ENCODE measurements at regions not wholly inside any gene's neighbourhood (a gene's known extent, or its start where the extent isn't known, plus 50 kb on each side); places are given as distances from the start of the nearest gene placed in this dataset.
A peak's percentile ranks its signal among the peaks of the same experiment; 100 is the strongest.

DNA sequence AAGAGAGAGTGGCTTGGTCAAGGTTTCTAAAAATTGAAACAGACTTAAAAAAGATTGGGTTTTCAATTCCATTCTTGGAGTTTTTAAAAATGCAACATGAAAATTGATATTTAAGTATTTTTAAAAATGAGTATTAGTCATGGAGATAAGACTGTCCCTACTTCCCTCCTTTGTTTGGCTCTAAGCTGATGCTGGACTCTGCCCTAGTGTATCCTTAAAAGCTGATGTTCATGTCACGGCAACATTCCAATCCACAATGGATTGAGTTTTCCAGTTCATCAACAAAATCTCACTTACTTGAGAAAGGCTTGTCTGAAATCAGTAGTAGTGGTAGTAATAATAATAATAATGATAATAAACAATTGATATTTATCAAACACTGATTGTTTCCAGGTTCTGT, 119.0 kb upstream of the SLC38A2 start:
- Histone ChIP-seq H3K4me3 (replicated peaks in 1 of 4; ENCODE audit: control extremely low read depth in 1 of 4, insufficient read depth in 1 of 4, low read depth in 3 of 4, low read length in 4 of 4) (no peak overlapping the region), H3K27ac (ENCODE audit: insufficient read depth, low read length) (peak overlapping the region; percentile 62), H4K20me1 (ENCODE audit: control insufficient read depth, extremely low read depth, insufficient read depth, low read length) (no peaks in the 10 kb centered on the region)

DNA sequence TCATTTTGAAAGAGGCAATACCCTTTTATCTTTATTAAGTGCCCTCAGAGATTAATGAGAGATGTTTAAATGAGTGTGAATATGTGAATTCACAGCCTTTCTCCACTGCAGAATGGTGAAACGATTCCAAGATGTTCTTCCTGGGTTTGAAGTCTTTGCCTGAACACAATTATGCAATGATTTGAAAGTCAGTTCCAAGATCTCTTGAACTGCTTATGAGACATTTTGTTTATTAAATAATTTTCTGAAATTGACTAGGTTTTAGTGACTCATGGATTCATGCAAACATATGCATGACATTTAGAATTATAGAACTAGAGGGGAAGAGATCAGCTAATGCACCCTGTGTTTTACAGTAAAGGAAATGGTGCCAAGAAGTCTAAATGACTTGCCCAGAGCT, 118.1 kb upstream of the SLC38A2 start:
- Histone ChIP-seq H3K9ac (ENCODE audit: insufficient read depth, low read length) (no peak overlapping the region), H3K79me2 (ENCODE audit: control insufficient read depth, insufficient read depth, low read length) (peaks cover 3% of the 10 kb centered on the region), H3K27me3 (ENCODE audit: control insufficient read depth, insufficient read depth, low read length) (no peaks in the 10 kb centered on the region), H3K4me2 (ENCODE audit: extremely low read depth, insufficient read depth, low read length) (peak overlapping the region; percentile 37), H2AFZ (ENCODE audit: low read length) (no peak overlapping the region), H3K4me3 (replicated peaks in 1 of 4; ENCODE audit: control extremely low read depth in 1 of 4, insufficient read depth in 1 of 4, low read depth in 3 of 4, low read length in 4 of 4) (no peak overlapping the region), H3K36me3 (ENCODE audit: control insufficient read depth, insufficient read depth, low read length) (no peaks in the 10 kb centered on the region), H3K9me3 (ENCODE audit: control insufficient read depth, insufficient read depth, low read depth, low read length) (no peaks in the 10 kb centered on the region), H4K20me1 (ENCODE audit: control insufficient read depth, extremely low read depth, insufficient read depth, low read length) (no peaks in the 10 kb centered on the region), H3K4me1 (ENCODE audit: control insufficient read depth, extremely low read depth, insufficient read depth, low read length) (peaks cover 34% of the 10 kb centered on the region), H3K27ac (ENCODE audit: insufficient read depth, low read length) (peak overlapping the region; percentile 62)
- no peak for TF ChIP-seq EZH2 (IDR thresholded peaks at IDR 0.05; ENCODE audit: low read length, missing control alignments)
- TF ChIP-seq, protein P1, sequence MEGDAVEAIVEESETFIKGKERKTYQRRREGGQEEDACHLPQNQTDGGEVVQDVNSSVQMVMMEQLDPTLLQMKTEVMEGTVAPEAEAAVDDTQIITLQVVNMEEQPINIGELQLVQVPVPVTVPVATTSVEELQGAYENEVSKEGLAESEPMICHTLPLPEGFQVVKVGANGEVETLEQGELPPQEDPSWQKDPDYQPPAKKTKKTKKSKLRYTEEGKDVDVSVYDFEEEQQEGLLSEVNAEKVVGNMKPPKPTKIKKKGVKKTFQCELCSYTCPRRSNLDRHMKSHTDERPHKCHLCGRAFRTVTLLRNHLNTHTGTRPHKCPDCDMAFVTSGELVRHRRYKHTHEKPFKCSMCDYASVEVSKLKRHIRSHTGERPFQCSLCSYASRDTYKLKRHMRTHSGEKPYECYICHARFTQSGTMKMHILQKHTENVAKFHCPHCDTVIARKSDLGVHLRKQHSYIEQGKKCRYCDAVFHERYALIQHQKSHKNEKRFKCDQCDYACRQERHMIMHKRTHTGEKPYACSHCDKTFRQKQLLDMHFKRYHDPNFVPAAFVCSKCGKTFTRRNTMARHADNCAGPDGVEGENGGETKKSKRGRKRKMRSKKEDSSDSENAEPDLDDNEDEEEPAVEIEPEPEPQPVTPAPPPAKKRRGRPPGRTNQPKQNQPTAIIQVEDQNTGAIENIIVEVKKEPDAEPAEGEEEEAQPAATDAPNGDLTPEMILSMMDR (conservative IDR thresholded peaks at IDR 0.05 in 1 of 2, IDR thresholded peaks at IDR 0.05 in 1 of 2; ENCODE audit: low read depth in 1 of 2, low read length in 2 of 2): no peak
- peak; percentile 27 to 93 for DNase-seq (ENCODE audit: low read depth in 2 of 2)

More for the DNA sequence above, 119.0 kb upstream of the SLC38A2 start:
- Histone ChIP-seq H3K9ac (ENCODE audit: insufficient read depth, low read length) (no peak overlapping the region), H3K4me2 (ENCODE audit: extremely low read depth, insufficient read depth, low read length) (no peak overlapping the region), H3K4me1 (ENCODE audit: control insufficient read depth, extremely low read depth, insufficient read depth, low read length) (peaks cover 35% of the 10 kb centered on the region), H3K9me3 (ENCODE audit: control insufficient read depth, insufficient read depth, low read depth, low read length) (no peaks in the 10 kb centered on the region), H3K36me3 (ENCODE audit: control insufficient read depth, insufficient read depth, low read length) (no peaks in the 10 kb centered on the region), H3K79me2 (ENCODE audit: control insufficient read depth, insufficient read depth, low read length) (peaks cover 3% of the 10 kb centered on the region), H2AFZ (ENCODE audit: low read length) (no peak overlapping the region), H3K27me3 (ENCODE audit: control insufficient read depth, insufficient read depth, low read length) (no peaks in the 10 kb centered on the region)
- TF ChIP-seq, protein P1 (conservative IDR thresholded peaks at IDR 0.05 in 1 of 2, IDR thresholded peaks at IDR 0.05 in 1 of 2; ENCODE audit: low read depth in 1 of 2, low read length in 2 of 2): no peak
- no peak for TF ChIP-seq EZH2 (IDR thresholded peaks at IDR 0.05; ENCODE audit: low read length, missing control alignments)
- peak in 1 of 2 donors; percentile 19 for DNase-seq (ENCODE audit: low read depth in 2 of 2)

DNA sequence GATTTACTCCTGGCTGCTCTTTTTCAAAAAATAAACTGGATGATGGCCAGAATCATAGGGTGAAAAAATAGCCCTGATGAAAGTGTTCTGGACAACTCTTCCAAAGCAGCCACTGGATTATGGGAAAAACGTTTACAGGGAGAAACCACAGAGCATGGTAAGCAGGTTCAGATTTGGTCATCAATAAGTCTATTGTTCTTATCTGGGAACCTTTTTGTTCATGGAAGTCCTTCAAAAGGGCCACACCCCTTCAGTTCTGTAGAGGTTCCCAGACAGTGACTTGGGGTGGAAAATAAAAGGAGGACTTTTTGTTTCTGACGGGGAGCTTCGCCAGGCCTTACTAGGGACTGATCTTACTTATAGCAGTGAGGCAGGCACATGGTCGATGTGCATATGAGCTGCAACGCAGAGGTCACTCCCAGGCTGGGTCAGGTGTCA, 117.4 kb upstream of the SLC38A2 start:
- H3K9me3 ChIP-seq (ENCODE audit: control insufficient read depth, insufficient read depth, low read depth, low read length): no peaks in the 10 kb centered on the region
- H3K4me2 ChIP-seq (ENCODE audit: extremely low read depth, insufficient read depth, low read length): no peak overlapping the region
- no peak for TF ChIP-seq EZH2 (IDR thresholded peaks at IDR 0.05; ENCODE audit: low read length, missing control alignments)
- TF ChIP-seq, protein P1 (conservative IDR thresholded peaks at IDR 0.05 in 1 of 2, IDR thresholded peaks at IDR 0.05 in 1 of 2; ENCODE audit: low read depth in 1 of 2, low read length in 2 of 2): no peak
- H3K79me2 ChIP-seq (ENCODE audit: control insufficient read depth, insufficient read depth, low read length): peaks cover 3% of the 10 kb centered on the region
- H3K4me3 ChIP-seq (replicated peaks in 1 of 4; ENCODE audit: control extremely low read depth in 1 of 4, insufficient read depth in 1 of 4, low read depth in 3 of 4, low read length in 4 of 4): no peak overlapping the region
- H3K4me1 ChIP-seq (ENCODE audit: control insufficient read depth, extremely low read depth, insufficient read depth, low read length): peaks cover 34% of the 10 kb centered on the region
- H4K20me1 ChIP-seq (ENCODE audit: control insufficient read depth, extremely low read depth, insufficient read depth, low read length): no peaks in the 10 kb centered on the region
- H2AFZ ChIP-seq (ENCODE audit: low read length): no peak overlapping the region
- H3K9ac ChIP-seq (ENCODE audit: insufficient read depth, low read length): no peak overlapping the region
- no peaks in the 10 kb centered on the region for H3K27me3 ChIP-seq (ENCODE audit: control insufficient read depth, insufficient read depth, low read length)
- no peaks in the 10 kb centered on the region for H3K36me3 ChIP-seq (ENCODE audit: control insufficient read depth, insufficient read depth, low read length)
- peak overlapping the region; percentile 62 for H3K27ac ChIP-seq (ENCODE audit: insufficient read depth, low read length)
- peak; percentile 42 to 45 for DNase-seq (ENCODE audit: low read depth in 2 of 2)
